ENCODE measurements at regions not wholly inside any gene's neighbourhood (a gene's known extent, or its start where the extent isn't known, plus 50 kb on each side); places are given as distances from the start of the nearest gene placed in this dataset.

DNA sequence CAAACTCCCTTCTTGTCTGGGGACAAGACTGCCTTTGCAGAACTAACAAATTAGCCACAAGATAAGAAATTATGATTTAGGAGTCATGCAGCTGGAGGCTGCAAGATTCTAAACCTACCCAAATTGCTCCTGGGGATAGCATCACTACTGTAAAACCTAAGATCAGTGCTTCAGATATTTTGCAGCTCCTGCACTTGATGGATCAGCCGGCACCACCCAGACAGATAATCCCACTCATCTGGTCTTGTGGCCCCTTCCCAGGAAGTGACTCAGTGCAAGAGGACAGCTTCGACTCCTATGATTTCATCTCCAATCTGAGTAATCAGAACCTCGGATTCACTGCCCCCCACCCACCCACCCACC lies 181.9 kb downstream of the AKR1D1 start:
- peak; percentile 6 for DNase-seq

DNA sequence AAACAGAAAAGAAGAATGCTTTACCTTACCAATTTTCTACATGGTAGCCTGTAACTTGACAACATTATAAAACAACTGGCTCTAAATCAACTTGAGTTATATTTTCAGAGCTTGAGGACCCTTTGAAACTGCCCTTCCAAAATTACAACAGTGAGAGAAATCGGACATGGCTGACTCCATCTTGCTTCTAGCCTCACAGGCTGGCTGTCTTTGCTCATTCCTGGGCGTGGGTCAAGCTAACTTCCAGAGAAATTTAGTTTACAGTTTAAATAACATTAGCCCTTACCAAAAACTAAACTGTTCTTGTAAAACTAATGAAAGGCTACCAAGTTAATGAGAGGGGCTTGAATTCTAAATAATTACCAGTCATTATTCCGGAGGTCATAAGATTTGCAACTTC lies 183.4 kb downstream of the AKR1D1 start:
- DNase-seq: no peak

- no peak for DNase-seq
Measured at GRCh38 chr7:138267934-138268333, 191.7 kb downstream of the AKR1D1 start.

- DNase-seq: no peak
Measured at GRCh38 chr7:138276891-138277290, 183.2 kb upstream of the TRIM24 start.

DNA sequence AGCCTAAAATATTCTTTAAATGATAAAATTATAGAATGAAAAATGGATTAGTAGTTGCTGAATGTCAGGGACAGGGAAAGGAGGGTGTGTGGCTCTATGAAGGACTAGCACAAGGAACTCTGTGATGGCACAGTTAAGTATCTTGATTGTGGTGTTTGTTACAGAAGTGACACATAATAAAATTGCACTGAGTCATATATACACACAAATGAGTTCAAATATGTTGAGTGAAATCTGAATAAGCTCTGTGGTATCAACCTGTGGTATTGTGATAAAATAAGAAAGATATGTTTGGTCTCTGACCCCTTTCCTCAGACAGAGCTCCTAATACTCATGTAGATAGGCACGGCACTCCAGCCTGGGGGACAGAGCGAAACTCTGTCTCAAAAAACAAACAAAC lies 181.5 kb upstream of the TRIM24 start:
- DNase-seq: no peak

DNA sequence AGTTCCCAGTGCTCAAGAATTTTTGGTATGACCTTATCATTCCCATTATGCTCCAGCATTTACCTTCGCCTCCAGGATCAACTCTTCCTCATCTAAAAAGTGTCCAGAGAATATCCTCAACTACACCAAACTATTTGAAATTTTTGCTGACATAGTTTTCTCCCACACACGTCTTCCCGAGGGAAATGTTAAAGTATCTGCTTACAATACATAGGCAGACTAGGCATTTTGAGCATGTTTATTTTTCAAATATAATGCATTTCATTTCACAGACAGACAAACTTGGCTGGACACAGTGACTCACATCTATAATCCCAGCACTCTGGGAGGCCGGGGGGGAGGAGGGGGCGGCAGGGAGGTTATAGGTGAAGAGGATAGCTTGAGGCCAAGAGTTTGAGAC lies 177.1 kb upstream of the TRIM24 start:
- DNase-seq: no peak

GRCh38 chr7:138285129-138285528 lies 174.9 kb upstream of the TRIM24 start:
- DNase-seq: no peak

GRCh38 chr7:138286846-138287245 lies 173.2 kb upstream of the TRIM24 start:
- no peak for DNase-seq

- no peak for DNase-seq
Measured at GRCh38 chr7:138287549-138287948, 172.5 kb upstream of the TRIM24 start.

- DNase-seq: no peak
Measured at GRCh38 chr7:138289082-138289481, 171.0 kb upstream of the TRIM24 start.

- no peak for DNase-seq
Measured at GRCh38 chr7:138289864-138290263, 170.2 kb upstream of the TRIM24 start.

DNA sequence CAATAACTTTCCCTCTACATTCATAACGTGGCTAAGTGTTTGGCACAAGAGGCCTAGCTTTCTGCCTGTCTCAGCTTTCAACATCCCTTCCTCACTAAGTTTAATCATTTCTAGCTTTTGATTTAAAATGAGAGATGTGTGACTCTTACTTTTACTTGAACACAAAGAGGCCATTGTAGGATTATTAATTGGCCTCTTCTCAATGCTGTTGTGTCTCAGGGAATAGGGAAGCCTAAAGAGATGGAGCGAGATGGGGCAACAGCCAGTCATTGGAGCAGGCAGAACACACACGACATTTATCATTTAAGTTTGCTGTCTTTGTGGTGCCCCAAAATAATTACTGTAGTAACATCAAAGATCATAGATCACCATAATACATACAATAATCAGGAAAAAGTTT lies 167.1 kb upstream of the TRIM24 start:
- DNase-seq: no peak

DNA sequence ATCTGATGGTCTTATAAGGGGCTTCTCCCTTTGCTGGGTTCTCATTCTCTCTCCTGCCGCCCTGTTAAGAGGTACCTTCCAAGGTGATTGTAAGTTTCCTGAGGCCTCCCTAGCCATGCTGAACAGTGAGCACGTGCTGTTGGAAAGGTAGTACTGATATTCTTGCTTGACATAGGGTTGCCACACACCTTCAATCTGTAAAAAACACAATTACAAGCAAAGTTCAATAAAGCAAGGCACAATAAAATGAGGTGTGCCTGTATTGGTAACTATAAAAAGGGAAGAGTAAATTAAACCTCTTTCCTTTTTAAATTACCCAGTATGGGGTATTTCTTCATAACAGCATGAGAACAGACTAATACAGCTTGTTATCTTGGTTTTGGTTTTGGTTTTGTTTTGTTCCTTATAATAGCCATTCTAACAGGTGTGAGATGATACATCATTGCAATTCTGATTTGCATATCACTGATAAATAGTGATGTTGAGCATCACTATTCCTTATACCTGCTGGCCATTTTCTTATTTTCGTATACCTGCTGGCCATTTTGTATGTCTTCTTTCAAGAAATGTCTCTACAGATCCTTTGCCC lies 164.9 kb upstream of the TRIM24 start:
- DNase-seq: no peak

DNA sequence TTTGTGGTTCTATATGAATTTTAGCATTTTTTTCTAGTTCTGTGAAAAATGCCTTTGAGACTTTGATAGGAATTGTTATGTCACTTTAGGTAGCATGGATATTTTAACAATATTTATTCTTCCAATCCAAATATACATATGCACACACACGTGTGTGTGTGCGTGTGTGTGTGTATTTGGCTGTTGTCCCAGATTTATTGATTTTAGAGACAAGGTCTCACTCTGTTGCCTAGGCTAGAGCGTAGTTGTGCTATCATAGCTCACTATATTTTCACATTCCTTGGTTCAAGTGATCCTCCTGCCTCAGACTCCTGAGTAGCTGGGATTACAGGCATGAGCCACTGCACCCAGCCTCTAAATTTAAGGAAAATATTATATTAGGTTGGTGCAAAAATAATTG lies 162.5 kb upstream of the TRIM24 start:
- no peak for DNase-seq

DNA sequence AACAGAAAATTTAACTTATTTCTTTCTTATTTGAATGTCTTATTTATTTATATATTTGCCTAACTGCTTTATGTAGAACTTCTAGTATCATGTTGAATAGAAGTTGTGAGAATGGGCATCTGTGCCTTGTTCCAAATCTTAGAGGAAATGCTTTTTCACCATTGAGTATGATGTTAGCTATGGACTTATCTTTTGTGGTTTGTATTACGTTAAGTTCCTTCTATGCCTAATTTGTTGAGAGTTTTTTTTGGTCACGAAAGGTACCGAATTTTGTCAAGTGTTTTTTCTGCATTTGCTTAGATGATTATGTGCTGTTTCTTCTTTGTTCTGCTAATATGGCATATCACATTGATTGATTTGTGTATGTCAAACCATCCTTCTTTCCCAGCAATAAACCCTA lies 161.0 kb upstream of the TRIM24 start:
- no peak for DNase-seq

DNA sequence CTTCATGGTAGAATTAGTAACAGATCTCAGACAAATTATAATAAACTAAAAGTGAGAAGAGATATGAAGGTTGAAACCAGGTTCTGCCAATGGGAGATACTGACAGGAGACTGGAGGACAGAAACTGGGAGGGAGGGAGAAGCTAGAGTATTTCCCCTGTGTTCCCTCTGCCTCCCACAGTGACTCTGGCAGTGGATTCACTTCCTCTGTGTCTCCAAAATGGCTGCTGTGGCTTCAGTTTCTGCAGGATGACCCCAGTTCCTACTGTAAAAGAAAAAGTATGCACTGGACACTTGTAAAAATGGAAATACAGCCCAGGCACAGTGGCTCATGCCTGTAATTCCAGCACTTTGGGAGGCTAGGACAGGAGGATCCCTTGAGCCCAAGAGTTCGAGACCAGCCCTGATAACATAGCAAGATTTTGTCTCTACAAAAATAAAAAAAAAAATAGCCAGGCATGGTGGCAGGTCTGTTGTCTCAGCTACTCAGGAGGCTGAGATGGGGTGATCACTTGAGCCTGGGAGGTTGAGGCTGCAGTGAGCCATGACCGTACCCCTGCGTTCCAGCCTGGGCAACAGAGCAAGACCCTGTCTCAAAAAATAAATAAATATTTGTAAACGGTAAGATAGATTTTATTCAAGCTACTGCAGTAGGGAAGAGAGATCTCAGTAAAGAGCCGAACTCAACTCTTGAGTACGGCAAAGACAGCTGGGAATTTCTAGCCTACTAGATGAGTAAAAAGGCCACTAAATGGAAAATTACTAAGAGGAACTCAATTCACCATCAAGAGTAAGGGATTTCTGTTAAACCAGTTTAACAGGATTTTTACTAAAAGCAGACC lies 156.6 kb upstream of the TRIM24 start:
- no peak for DNase-seq

GRCh38 chr7:138304071-138304320 lies 156.1 kb upstream of the TRIM24 start:
- DNase-seq: no peak

DNA sequence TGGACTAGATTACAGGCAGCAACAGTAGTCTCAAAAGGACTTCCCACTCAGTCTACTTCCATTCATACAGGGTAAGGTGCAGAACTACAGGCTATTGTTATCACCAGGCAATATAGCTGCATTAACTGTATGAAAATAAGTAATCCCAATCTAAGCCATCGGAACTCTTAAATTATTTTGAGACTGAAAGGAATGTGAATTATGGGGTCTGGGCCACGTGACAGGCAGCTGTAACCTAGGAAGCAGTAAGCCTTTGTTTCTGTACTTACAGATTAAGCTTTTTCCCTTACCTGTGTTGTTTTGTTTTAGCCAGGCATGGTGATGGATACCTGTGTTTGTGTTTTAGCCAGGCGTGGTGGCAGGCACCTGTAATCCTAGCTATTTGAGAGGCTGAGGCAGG lies 152.4 kb upstream of the TRIM24 start:
- no peak for DNase-seq

DNA sequence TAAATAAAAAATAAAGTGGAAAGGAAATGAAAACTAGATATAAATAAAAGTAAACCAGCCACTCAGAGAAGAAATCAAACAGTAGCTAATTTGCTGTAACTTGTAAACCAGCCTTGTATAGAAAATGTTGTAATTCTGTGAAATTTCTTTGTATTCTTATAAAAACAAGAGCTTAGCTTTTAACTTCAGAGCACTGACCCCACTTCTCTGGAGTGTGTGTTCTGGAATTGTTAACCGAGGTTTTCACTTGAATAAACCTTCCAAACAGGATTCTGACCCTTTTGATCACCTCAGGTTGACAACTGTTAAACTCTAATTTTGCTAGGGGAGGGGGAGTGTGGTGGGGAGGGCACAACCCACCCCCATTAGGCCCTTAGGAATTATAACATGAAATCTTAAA lies 151.9 kb upstream of the TRIM24 start:
- no peak for DNase-seq

- no peak for DNase-seq
Measured at GRCh38 chr7:138309186-138309585, 150.9 kb upstream of the TRIM24 start.

DNA sequence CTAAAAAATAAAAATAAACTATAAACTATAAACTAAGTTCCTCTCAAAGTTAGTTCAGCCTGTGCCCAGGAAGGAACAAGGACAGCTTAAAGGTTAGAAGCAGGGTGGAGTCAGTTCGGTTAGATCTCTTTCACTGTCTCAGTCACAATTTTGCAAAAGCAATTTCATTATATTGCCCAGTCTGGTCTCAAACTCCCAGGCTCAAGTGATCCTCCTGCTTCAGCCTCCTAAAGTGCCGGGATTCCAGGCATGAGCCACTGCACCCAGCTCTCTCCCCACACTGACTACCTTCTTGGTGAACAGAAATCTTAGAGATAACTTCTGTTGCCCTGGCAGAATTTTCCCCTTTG lies 146.3 kb upstream of the TRIM24 start:
- DNase-seq: no peak

DNA sequence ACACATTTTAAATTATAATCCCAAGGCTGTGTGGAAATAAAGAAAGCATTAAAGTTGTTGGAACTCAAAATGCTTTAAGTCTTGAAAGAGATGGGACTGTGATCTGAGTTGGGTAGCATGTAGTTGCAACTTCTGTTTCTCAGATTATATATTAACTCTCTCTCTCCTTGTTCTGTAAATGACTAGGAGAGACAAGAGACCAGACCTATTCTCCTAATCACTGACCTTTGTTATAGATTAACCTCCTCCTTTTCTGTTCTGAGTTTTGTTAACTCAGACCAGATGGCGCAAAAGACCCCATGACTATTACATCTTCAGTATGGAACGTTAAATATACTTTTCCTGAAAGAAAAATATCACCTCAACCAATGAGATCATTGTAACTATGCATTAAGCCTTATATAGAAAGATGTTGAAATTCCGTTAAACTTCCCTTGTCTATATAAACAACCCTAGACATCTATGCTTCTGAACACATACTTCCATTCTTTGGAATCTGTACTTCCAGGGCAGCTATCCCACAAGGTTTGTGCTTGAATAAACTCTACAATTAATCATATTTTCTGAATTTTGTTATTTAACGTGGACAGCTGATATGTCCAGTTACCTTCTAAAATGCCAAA lies 143.5 kb upstream of the TRIM24 start:
- no peak for DNase-seq

DNA sequence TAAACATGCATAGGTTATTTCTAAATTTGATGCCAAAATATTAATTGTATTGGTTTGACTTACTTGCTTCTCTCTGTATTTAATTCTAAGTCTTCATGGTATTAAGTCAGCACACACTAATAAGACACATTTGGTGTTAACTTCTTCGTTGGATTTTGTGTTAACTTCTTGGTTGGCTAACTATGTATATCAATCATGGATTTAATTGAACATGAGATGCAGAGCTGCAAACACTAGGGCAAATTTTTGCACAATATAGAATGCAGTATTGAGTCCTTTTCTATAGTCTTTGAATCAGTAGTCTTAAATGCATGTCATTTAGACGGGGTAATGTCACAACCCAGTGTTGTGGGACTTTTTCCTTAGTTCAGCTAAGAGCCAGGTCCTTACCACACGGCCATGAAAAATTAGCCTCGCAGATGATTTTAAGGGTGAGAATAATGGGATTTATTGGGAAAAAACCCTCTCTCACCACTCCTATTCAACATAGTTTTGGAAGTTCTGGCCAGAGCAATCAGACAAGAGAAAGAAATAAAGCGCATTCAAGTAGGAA lies 142.9 kb upstream of the TRIM24 start:
- DNase-seq: no peak

DNA sequence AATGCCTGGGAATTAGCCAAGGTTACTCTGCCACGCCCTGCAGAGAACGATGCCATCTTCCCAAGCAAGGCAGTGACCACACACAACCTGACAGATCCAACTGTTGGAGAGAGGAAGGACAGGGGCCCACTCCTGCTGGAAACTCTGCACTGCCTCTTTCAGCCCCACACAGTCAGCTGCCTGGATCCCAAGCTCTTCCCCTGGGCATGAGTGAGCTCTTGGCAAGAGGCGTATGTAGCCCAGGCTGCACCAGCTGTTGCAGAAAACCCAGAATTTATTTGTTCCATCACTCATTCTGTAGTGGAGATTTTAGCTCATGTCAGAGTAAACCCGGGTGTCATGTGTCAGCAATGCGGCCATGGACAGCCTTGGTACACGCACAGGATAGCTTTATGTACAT lies 135.1 kb upstream of the TRIM24 start:
- peak; percentile 43 for DNase-seq

DNA sequence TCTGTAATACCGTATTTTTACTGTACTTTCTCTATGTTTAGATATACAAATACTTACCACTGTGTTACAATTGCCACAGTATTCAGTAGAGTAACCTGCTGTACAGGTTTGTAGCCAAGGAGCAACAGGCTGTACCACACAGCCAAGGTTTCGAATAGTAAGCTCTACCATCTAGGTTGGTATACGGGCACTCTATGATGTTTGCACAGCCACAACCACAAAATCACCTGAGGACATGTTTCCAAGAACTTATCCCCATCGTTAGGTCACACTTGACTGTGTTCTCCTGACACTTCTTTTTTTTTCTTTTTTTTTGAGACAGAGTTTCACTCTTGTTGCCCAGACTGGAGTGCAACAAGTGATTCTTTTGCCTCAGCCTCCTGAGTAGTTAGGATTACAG lies 134.6 kb upstream of the TRIM24 start:
- no peak for DNase-seq

Data from NCI-H82 (cell line).